Smooth muscle cell (in vitro differentiated cells): ENCODE measurements at regions not wholly inside any gene's neighbourhood (a gene's known extent, or its start where the extent isn't known, plus 50 kb on each side); places are given as distances from the start of the nearest gene placed in this dataset.

Experiments used
- DNase-seq: peaks from one replicate; lab custom pipeline; 2025; ENCODE audit not compliant: unreplicated experiment; lab: John Stamatoyannopoulos, UW
- H2AFZ ChIP-seq: fragments of 200-600 bp; sonication (generic); 2 replicates; pipeline ENCODE4 v1.6.0; 2016; ENCODE audit warnings: antibody characterized with exemption, low read depth, mild to moderate bottlenecking
- H3F3A ChIP-seq: fragments of 200-600 bp; sonication (generic); 2 replicates; pipeline ENCODE4 v1.6.0; 2017; ENCODE audit warnings: antibody characterized with exemption, low read depth
- H3K27ac ChIP-seq: fragments of 200-600 bp; sonication (generic); 2 replicates; pipeline ENCODE4 v1.5.1; 2016; ENCODE audit warnings: low read depth, mild to moderate bottlenecking
- H3K27me3 ChIP-seq: fragments of 200-600 bp; sonication (generic); 2 replicates; pipeline ENCODE4 v1.6.1; 2016; ENCODE audit warnings: low read depth, mild to moderate bottlenecking
- H3K36me3 ChIP-seq: fragments of 200-600 bp; sonication (generic); 2 replicates; pipeline ENCODE4 v1.5.1; 2016; ENCODE audit warnings: low read depth
- H3K4me1 ChIP-seq: fragments of 200-600 bp; sonication (generic); 2 replicates; pipeline ENCODE4 v1.5.1; 2016; ENCODE audit warnings: low read depth
- H3K4me2 ChIP-seq: fragments of 200-600 bp; sonication (generic); 2 replicates; pipeline ENCODE4 v1.6.0; 2016; ENCODE audit warnings: mild to moderate bottlenecking
- H3K4me3 ChIP-seq: fragments of 200-600 bp; sonication (generic); 2 replicates; pipeline ENCODE4 v1.5.1; 2016; ENCODE audit warnings: mild to moderate bottlenecking
- H3K79me2 ChIP-seq: fragments of 200-600 bp; sonication (generic); 2 replicates; pipeline ENCODE4 v1.6.0; 2016; ENCODE audit warnings: low read depth, mild to moderate bottlenecking
- H3K9ac ChIP-seq: fragments of 200-600 bp; sonication (generic); 2 replicates; pipeline ENCODE4 v1.6.0; 2016; ENCODE audit warnings: low read depth
- H3K9me3 ChIP-seq: fragments of 200-600 bp; sonication (generic); replicated peaks from 2 replicates; pipeline ENCODE4 v1.5.1; 2016; ENCODE audit warnings: low read depth
- H4K20me1 ChIP-seq: fragments of 200-600 bp; sonication (generic); 2 replicates; pipeline ENCODE4 v1.6.0; 2016; ENCODE audit warnings: low read depth
- CTCF ChIP-seq: fragments of 200-600 bp; sonication (generic); IDR thresholded peaks from 2 replicates; pipeline ENCODE4 v1.5.1; 2017; ENCODE audit warnings: borderline replicate concordance, mild to moderate bottlenecking, antibody characterized with exemption; ENCODE audit not compliant: insufficient read depth, poor library complexity, severe bottlenecking
- WGBS: methylation state at CpG from one replicate; pipeline ENCODE4 v1.1.7; 2016; ENCODE audit warnings: low lambda C conversion rate; 5-methylcytosine and 5-hydroxymethylcytosine counted together

- DNase-seq = no peak
- H4K20me1 ChIP-seq = no peaks in the 10 kb centered on the region
- H3K9me3 ChIP-seq = no peaks in the 10 kb centered on the region
- H3K27me3 ChIP-seq = no peaks in the 10 kb centered on the region
- no peak overlapping the region for H2AFZ ChIP-seq
- H3K4me2 ChIP-seq = no peak overlapping the region
- H3K79me2 ChIP-seq = no peaks in the 10 kb centered on the region
- no peaks in the 10 kb centered on the region for H3K36me3 ChIP-seq
- H3K9ac ChIP-seq = no peak overlapping the region
- no peak for TF ChIP-seq CTCF
- 88% methylated on average over 2 of the region's 2 CpGs for WGBS
- no peak overlapping the region for H3K4me3 ChIP-seq
- no peaks in the 10 kb centered on the region for H3K4me1 ChIP-seq
- H3F3A ChIP-seq = no peaks in the 10 kb centered on the region
- H3K27ac ChIP-seq = no peak overlapping the region
Measured at GRCh38 chr4:136113921-136114320, 1418.4 kb downstream of the PCDH18 start.

GRCh38 chr4:136112116-136112515 lies 1420.2 kb downstream of the PCDH18 start:
- no peaks in the 10 kb centered on the region for H3F3A ChIP-seq
- H3K79me2 ChIP-seq = no peaks in the 10 kb centered on the region
- no peak for DNase-seq
- H3K4me2 ChIP-seq = no peak overlapping the region
- no peak overlapping the region for H3K9ac ChIP-seq
- H2AFZ ChIP-seq = no peak overlapping the region
- H3K27ac ChIP-seq = no peak overlapping the region
- no peaks in the 10 kb centered on the region for H3K27me3 ChIP-seq
- TF ChIP-seq CTCF = no peak
- 70% methylated on average over 1 of the region's 1 CpG for WGBS
- no peaks in the 10 kb centered on the region for H4K20me1 ChIP-seq
- no peaks in the 10 kb centered on the region for H3K9me3 ChIP-seq
- no peak overlapping the region for H3K4me3 ChIP-seq
- H3K4me1 ChIP-seq = peaks cover 17% of the 10 kb centered on the region
- no peaks in the 10 kb centered on the region for H3K36me3 ChIP-seq

- 15% methylated on average over 1 of the region's 1 CpG for WGBS
- Histone ChIP-seq H3K27ac (no peak overlapping the region), H3F3A (no peaks in the 10 kb centered on the region), H3K27me3 (no peaks in the 10 kb centered on the region), H3K9ac (no peak overlapping the region), H3K9me3 (no peaks in the 10 kb centered on the region), H2AFZ (no peak overlapping the region), H4K20me1 (no peaks in the 10 kb centered on the region), H3K4me1 (peaks cover 36% of the 10 kb centered on the region), H3K4me3 (no peak overlapping the region), H3K79me2 (no peaks in the 10 kb centered on the region), H3K36me3 (no peaks in the 10 kb centered on the region), H3K4me2 (no peak overlapping the region)
- no peak for DNase-seq
- TF ChIP-seq CTCF = no peak
Measured at GRCh38 chr4:136106753-136107152, 1425.5 kb downstream of the PCDH18 start.

- Histone ChIP-seq H3K9ac (no peak overlapping the region), H3K79me2 (no peaks in the 10 kb centered on the region), H3K36me3 (no peaks in the 10 kb centered on the region), H3K4me1 (peaks cover 34% of the 10 kb centered on the region), H3K9me3 (no peaks in the 10 kb centered on the region), H2AFZ (no peak overlapping the region), H3K4me2 (no peak overlapping the region), H3K4me3 (no peak overlapping the region), H3F3A (no peaks in the 10 kb centered on the region), H3K27ac (no peak overlapping the region), H3K27me3 (no peaks in the 10 kb centered on the region), H4K20me1 (no peaks in the 10 kb centered on the region)
- WGBS = 79% methylated on average over 4 of the region's 4 CpGs
- no peak for TF ChIP-seq CTCF
- no peak for DNase-seq
Measured at GRCh38 chr4:136103616-136104015, 1428.7 kb downstream of the PCDH18 start.
